ENCODE measurements at regions not wholly inside any gene's neighbourhood (a gene's known extent, or its start where the extent isn't known, plus 50 kb on each side); places are given as distances from the start of the nearest gene placed in this dataset.

GRCh38 chr10:35722636-35723035, 80.5 kb upstream of the FZD8 start:
- no peaks in the 10 kb centered on the region for H3K36me3 ChIP-seq (ENCODE audit: control insufficient read depth in 1 of 2, insufficient read depth in 2 of 2, low read length in 2 of 2)
- no peaks in the 10 kb centered on the region for H3K4me1 ChIP-seq (ENCODE audit: control insufficient read depth in 1 of 2, insufficient read depth in 2 of 2, low read length in 2 of 2)
- no peak overlapping the region for H3K9ac ChIP-seq (ENCODE audit: low read depth in 1 of 2, low read length in 2 of 2)
- H3K27ac ChIP-seq (ENCODE audit: low read depth, low read length), result no peak overlapping the region
- no peaks in the 10 kb centered on the region for H3K9me3 ChIP-seq (ENCODE audit: control insufficient read depth in 1 of 2, low read length in 2 of 2)
- H3K27me3 ChIP-seq (ENCODE audit: control insufficient read depth in 1 of 2, insufficient read depth in 2 of 2, low read length in 2 of 2), result no peaks in the 10 kb centered on the region
- no peak overlapping the region for H3K4me3 ChIP-seq (ENCODE audit: low read depth in 1 of 2, low read length in 2 of 2)

DNA sequence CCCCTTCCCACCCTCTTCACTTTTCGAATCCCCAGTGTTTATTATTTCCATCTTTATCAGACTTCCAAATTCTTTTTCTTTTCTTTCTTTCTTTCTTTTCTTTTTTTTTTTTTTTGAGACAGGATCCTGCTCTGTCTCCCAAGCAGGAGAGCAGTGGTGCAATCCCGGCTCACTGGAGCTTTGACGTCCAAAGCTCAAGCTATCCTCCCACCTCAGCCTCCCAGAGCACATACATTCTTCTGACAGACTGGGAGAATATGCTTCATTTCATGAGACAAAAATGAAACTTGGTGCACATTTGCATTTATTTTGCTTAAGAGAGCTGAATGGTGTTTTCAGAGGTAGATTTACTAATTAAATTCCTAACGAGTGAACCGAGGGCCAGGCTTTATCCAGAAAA, 80.1 kb upstream of the FZD8 start:
- H3K4me3 ChIP-seq (ENCODE audit: low read depth in 1 of 2, low read length in 2 of 2), result no peak overlapping the region
- H3K36me3 ChIP-seq (ENCODE audit: control insufficient read depth in 1 of 2, insufficient read depth in 2 of 2, low read length in 2 of 2), result no peaks in the 10 kb centered on the region
- no peaks in the 10 kb centered on the region for H3K4me1 ChIP-seq (ENCODE audit: control insufficient read depth in 1 of 2, insufficient read depth in 2 of 2, low read length in 2 of 2)
- no peak overlapping the region for H3K9ac ChIP-seq (ENCODE audit: low read depth in 1 of 2, low read length in 2 of 2)
- H3K27ac ChIP-seq (ENCODE audit: low read depth, low read length), result no peak overlapping the region
- H3K27me3 ChIP-seq (ENCODE audit: control insufficient read depth in 1 of 2, insufficient read depth in 2 of 2, low read length in 2 of 2), result no peaks in the 10 kb centered on the region
- no peaks in the 10 kb centered on the region for H3K9me3 ChIP-seq (ENCODE audit: control insufficient read depth in 1 of 2, low read length in 2 of 2)

DNA sequence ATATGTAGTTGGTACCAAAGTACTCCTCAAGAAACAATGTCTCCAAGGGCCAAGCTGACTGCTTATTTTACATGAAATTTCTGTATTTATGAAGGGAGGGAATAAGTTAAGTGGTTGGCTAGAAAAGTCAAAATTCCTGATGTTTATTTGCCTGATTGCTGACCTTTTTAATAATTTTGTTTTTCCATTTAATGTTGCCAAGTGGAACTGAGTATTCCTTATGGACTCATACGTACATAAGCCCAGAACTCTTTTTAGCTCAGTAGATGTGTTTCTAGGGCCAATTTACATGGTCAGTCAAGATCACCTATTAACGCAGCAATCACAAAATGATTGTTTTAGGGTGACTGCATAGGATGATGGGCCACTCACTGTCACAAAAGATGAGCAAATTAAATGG, 78.3 kb upstream of the FZD8 start:
- H3K9ac ChIP-seq (ENCODE audit: low read depth in 1 of 2, low read length in 2 of 2), result no peak overlapping the region
- H3K4me1 ChIP-seq (ENCODE audit: control insufficient read depth in 1 of 2, insufficient read depth in 2 of 2, low read length in 2 of 2), result no peaks in the 10 kb centered on the region
- H3K27me3 ChIP-seq (ENCODE audit: control insufficient read depth in 1 of 2, insufficient read depth in 2 of 2, low read length in 2 of 2), result no peaks in the 10 kb centered on the region
- no peak overlapping the region for H3K27ac ChIP-seq (ENCODE audit: low read depth, low read length)
- no peak overlapping the region for H3K4me3 ChIP-seq (ENCODE audit: low read depth in 1 of 2, low read length in 2 of 2)
- no peaks in the 10 kb centered on the region for H3K36me3 ChIP-seq (ENCODE audit: control insufficient read depth in 1 of 2, insufficient read depth in 2 of 2, low read length in 2 of 2)
- H3K9me3 ChIP-seq (ENCODE audit: control insufficient read depth in 1 of 2, low read length in 2 of 2), result no peaks in the 10 kb centered on the region

DNA sequence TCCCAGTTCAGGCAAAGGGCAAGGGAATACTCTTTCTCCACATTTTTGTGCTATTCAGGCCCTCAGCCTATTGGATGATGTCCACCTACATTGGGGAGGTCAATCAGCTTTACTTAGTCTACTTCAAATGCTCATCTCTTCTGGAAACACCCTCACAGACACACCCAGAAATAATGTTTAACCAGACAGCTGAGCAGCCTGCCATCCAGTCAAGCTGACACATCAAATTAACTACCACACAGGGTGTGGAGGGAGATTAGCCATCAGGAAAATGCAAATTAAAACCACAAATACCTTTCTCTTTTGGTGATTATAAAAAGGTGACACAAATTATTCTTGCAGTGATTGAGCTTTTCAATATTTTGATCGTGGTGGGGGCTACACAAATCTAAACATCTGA, 74.7 kb upstream of the FZD8 start:
- H3K4me1 ChIP-seq (ENCODE audit: control insufficient read depth in 1 of 2, insufficient read depth in 2 of 2, low read length in 2 of 2), result no peaks in the 10 kb centered on the region
- H3K27me3 ChIP-seq (ENCODE audit: control insufficient read depth in 1 of 2, insufficient read depth in 2 of 2, low read length in 2 of 2), result no peaks in the 10 kb centered on the region
- no peaks in the 10 kb centered on the region for H3K9me3 ChIP-seq (ENCODE audit: control insufficient read depth in 1 of 2, low read length in 2 of 2)
- H3K27ac ChIP-seq (ENCODE audit: low read depth, low read length), result no peak overlapping the region
- H3K4me3 ChIP-seq (ENCODE audit: low read depth in 1 of 2, low read length in 2 of 2), result no peak overlapping the region
- H3K9ac ChIP-seq (ENCODE audit: low read depth in 1 of 2, low read length in 2 of 2), result no peak overlapping the region
- no peaks in the 10 kb centered on the region for H3K36me3 ChIP-seq (ENCODE audit: control insufficient read depth in 1 of 2, insufficient read depth in 2 of 2, low read length in 2 of 2)

GRCh38 chr10:35712486-35712885, 70.4 kb upstream of the FZD8 start:
- Histone ChIP-seq H3K27ac (ENCODE audit: low read depth, low read length) (no peak overlapping the region), H3K9ac (ENCODE audit: low read depth in 1 of 2, low read length in 2 of 2) (no peak overlapping the region), H3K36me3 (ENCODE audit: control insufficient read depth in 1 of 2, insufficient read depth in 2 of 2, low read length in 2 of 2) (no peaks in the 10 kb centered on the region), H3K27me3 (ENCODE audit: control insufficient read depth in 1 of 2, insufficient read depth in 2 of 2, low read length in 2 of 2) (no peaks in the 10 kb centered on the region), H3K4me1 (ENCODE audit: control insufficient read depth in 1 of 2, insufficient read depth in 2 of 2, low read length in 2 of 2) (no peaks in the 10 kb centered on the region), H3K4me3 (ENCODE audit: low read depth in 1 of 2, low read length in 2 of 2) (no peak overlapping the region), H3K9me3 (ENCODE audit: control insufficient read depth in 1 of 2, low read length in 2 of 2) (no peaks in the 10 kb centered on the region)

DNA sequence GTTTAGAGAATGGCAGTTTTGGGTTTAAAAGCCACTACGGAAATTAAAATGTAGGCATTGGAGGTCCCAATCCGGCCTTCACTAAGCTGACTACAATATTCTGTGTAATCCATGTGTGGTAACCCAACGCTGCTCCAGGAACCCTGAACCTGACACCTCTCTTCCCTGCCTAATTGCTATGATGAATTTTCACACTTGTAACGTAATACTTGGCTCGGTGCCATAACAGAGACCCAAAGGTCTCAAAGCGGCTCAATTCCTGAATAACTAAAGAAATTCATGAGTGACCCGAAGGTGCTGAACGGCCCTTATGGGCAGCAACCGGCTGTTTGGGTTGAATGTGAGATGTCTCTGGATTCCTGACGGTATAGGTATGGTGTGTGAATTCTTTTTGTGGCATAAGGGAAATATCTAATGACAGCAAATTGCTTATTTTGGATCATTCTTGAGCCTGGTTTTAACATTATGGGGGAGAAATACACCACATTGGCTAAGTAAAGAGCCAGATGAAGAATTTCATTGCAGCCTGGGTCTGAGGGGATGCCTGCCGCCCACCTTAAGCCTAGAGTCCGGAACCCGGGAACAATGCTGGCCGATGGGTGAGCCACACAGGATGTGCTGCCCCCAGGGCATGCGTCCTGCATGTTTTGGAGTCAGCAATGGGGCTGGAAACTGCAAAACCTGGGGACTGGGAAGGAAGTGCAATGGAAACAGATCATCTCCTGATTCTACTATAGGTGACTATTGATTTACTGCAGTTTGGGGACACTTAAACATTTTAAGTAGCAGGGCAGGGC, 69.7 kb upstream of the FZD8 start:
- H3K36me3 ChIP-seq (ENCODE audit: control insufficient read depth in 1 of 2, insufficient read depth in 2 of 2, low read length in 2 of 2), result no peaks in the 10 kb centered on the region
- no peaks in the 10 kb centered on the region for H3K4me1 ChIP-seq (ENCODE audit: control insufficient read depth in 1 of 2, insufficient read depth in 2 of 2, low read length in 2 of 2)
- H3K9me3 ChIP-seq (ENCODE audit: control insufficient read depth in 1 of 2, low read length in 2 of 2), result no peaks in the 10 kb centered on the region
- no peak overlapping the region for H3K27ac ChIP-seq (ENCODE audit: low read depth, low read length)
- H3K27me3 ChIP-seq (ENCODE audit: control insufficient read depth in 1 of 2, insufficient read depth in 2 of 2, low read length in 2 of 2), result no peaks in the 10 kb centered on the region
- H3K4me3 ChIP-seq (ENCODE audit: low read depth in 1 of 2, low read length in 2 of 2), result no peak overlapping the region
- H3K9ac ChIP-seq (ENCODE audit: low read depth in 1 of 2, low read length in 2 of 2), result no peak overlapping the region

DNA sequence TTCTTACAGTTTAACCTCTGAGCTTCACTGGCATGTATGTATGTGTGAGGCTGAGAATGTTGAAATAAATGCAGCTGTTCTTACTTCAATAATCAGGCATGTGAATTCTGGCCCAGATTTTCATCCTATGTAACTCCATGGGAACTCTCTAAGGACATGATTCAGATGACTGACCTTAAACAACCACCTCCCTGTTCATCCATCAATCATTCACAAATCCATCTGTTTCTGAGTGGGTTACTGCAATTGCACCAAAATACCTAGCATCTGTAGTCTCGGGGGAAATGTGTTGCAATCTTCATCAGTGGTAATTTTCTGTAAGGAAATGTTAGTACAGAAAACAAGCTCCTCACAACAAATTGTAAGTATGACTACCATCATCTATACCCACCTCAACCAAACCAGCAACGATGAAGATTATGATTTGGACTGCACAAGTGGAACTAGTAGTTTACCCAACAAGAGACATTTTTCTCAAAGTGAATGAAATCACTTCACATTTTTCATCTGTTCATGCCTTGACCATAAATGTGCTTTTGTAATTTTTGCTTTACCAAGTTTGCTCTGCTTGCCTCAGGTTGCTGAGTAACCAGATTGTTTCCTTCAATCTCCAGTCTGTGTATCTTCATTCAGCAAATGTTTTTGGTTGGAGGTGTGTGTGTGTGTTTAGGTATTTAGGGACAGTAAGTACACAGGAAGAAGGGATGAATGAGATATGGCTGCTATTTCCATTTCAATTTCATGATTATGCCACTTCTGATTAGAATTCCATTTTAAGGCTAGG, 65.7 kb upstream of the FZD8 start:
- Histone ChIP-seq H3K4me1 (ENCODE audit: control insufficient read depth in 1 of 2, insufficient read depth in 2 of 2, low read length in 2 of 2) (no peaks in the 10 kb centered on the region), H3K36me3 (ENCODE audit: control insufficient read depth in 1 of 2, insufficient read depth in 2 of 2, low read length in 2 of 2) (no peaks in the 10 kb centered on the region), H3K9ac (ENCODE audit: low read depth in 1 of 2, low read length in 2 of 2) (no peak overlapping the region), H3K27me3 (ENCODE audit: control insufficient read depth in 1 of 2, insufficient read depth in 2 of 2, low read length in 2 of 2) (no peaks in the 10 kb centered on the region), H3K27ac (ENCODE audit: low read depth, low read length) (no peak overlapping the region), H3K9me3 (ENCODE audit: control insufficient read depth in 1 of 2, low read length in 2 of 2) (no peaks in the 10 kb centered on the region), H3K4me3 (ENCODE audit: low read depth in 1 of 2, low read length in 2 of 2) (no peak overlapping the region)

- Histone ChIP-seq H3K36me3 (ENCODE audit: control insufficient read depth in 1 of 2, insufficient read depth in 2 of 2, low read length in 2 of 2) (no peaks in the 10 kb centered on the region), H3K9ac (ENCODE audit: low read depth in 1 of 2, low read length in 2 of 2) (no peak overlapping the region), H3K27me3 (ENCODE audit: control insufficient read depth in 1 of 2, insufficient read depth in 2 of 2, low read length in 2 of 2) (no peaks in the 10 kb centered on the region), H3K9me3 (ENCODE audit: control insufficient read depth in 1 of 2, low read length in 2 of 2) (no peaks in the 10 kb centered on the region), H3K4me1 (ENCODE audit: control insufficient read depth in 1 of 2, insufficient read depth in 2 of 2, low read length in 2 of 2) (no peaks in the 10 kb centered on the region), H3K4me3 (ENCODE audit: low read depth in 1 of 2, low read length in 2 of 2) (no peak overlapping the region), H3K27ac (ENCODE audit: low read depth, low read length) (no peak overlapping the region)
These were observed 64.9 kb upstream of the FZD8 start for GRCh38 chr10:35706959-35707358.

DNA sequence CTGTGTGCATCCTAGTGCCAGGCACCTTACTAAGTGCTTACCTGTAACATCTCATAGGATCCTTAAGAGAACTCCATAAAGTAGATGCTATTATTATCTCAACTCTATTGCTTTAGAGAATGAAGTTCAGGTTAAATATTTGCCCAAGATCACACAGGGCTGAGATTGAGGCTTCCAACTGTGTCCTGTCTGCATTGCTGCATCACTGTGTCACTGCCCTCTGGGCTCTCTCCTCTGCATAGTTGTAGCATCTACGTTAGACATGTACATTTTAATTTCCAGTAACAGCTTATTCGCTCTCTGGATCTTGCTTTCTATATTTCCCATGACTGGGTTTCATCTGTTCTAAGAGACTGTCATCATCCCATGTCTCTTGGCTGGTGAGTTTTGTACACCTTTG, 63.6 kb upstream of the FZD8 start:
- Histone ChIP-seq H3K27me3 (ENCODE audit: control insufficient read depth in 1 of 2, insufficient read depth in 2 of 2, low read length in 2 of 2) (no peaks in the 10 kb centered on the region), H3K9ac (ENCODE audit: low read depth in 1 of 2, low read length in 2 of 2) (no peak overlapping the region), H3K9me3 (ENCODE audit: control insufficient read depth in 1 of 2, low read length in 2 of 2) (no peaks in the 10 kb centered on the region), H3K4me3 (ENCODE audit: low read depth in 1 of 2, low read length in 2 of 2) (no peak overlapping the region), H3K27ac (ENCODE audit: low read depth, low read length) (no peak overlapping the region), H3K4me1 (ENCODE audit: control insufficient read depth in 1 of 2, insufficient read depth in 2 of 2, low read length in 2 of 2) (no peaks in the 10 kb centered on the region), H3K36me3 (ENCODE audit: control insufficient read depth in 1 of 2, insufficient read depth in 2 of 2, low read length in 2 of 2) (no peaks in the 10 kb centered on the region)

DNA sequence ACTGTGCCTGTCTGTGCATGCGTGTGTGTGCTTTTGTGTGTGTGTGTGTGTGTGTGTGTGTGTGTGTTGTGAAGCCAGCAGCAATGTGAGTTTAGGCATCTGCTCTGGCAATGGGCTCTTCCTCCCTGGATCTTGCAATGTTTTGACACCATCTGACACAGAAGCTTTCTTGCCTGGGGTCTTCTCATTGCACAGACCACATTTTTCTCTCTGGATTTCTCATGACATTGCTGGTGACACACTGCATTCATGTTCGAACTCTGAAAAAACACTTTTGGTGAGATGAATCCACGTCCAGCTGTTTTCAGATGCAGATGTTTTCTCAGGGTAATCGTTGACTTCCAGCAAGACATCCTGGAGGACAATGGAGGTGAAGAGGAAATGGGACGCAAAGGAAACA, 63.0 kb upstream of the FZD8 start:
- H3K27ac ChIP-seq (ENCODE audit: low read depth, low read length), result no peak overlapping the region
- H3K27me3 ChIP-seq (ENCODE audit: control insufficient read depth in 1 of 2, insufficient read depth in 2 of 2, low read length in 2 of 2), result no peaks in the 10 kb centered on the region
- no peak overlapping the region for H3K9ac ChIP-seq (ENCODE audit: low read depth in 1 of 2, low read length in 2 of 2)
- no peak overlapping the region for H3K4me3 ChIP-seq (ENCODE audit: low read depth in 1 of 2, low read length in 2 of 2)
- no peaks in the 10 kb centered on the region for H3K36me3 ChIP-seq (ENCODE audit: control insufficient read depth in 1 of 2, insufficient read depth in 2 of 2, low read length in 2 of 2)
- H3K4me1 ChIP-seq (ENCODE audit: control insufficient read depth in 1 of 2, insufficient read depth in 2 of 2, low read length in 2 of 2), result no peaks in the 10 kb centered on the region
- H3K9me3 ChIP-seq (ENCODE audit: control insufficient read depth in 1 of 2, low read length in 2 of 2), result no peaks in the 10 kb centered on the region
